Activated CD4-positive, alpha-beta memory T cell treated with anti-CD3 and anti-CD28 coated beads for 36 hours (primary cell): ENCODE measurements at regions not wholly inside any gene's neighbourhood (a gene's known extent, or its start where the extent isn't known, plus 50 kb on each side); places are given as distances from the start of the nearest gene placed in this dataset.

Experiments
- CTCF ChIA-PET: fragments of 350-600 bp; sonication (Branson Sonifier 250); formaldehyde crosslinking; loops from one replicate; lab custom pipeline; 2021; ENCODE audit warnings: antibody characterized with exemption, inconsistent platforms; lab: Charles Lee
- POLR2A ChIA-PET: fragments of 350-600 bp; sonication (Branson Sonifier 250); formaldehyde crosslinking; loops from one replicate; lab custom pipeline; 2021; ENCODE audit warnings: antibody characterized with exemption; lab: Charles Lee
- DNase-seq: peaks from one replicate; pipeline ENCODE4 v3.0.0-alpha.2; 2020
- H3K27ac Mint-ChIP-seq: one replicate; pipeline ENCODE4 v1.8.0; 2021; ENCODE audit warnings: mixed read lengths
- H3K27me3 Mint-ChIP-seq: one replicate; pipeline ENCODE4 v1.8.0; 2021; ENCODE audit warnings: mixed read lengths
- H3K36me3 Mint-ChIP-seq: one replicate; pipeline ENCODE4 v1.8.0; 2021; ENCODE audit warnings: mixed read lengths
- H3K4me1 Mint-ChIP-seq: one replicate; pipeline ENCODE4 v1.8.0; 2021; ENCODE audit warnings: low read depth, mixed read lengths
- H3K4me3 Mint-ChIP-seq: one replicate; pipeline ENCODE4 v1.8.0; 2021; ENCODE audit warnings: mild to moderate bottlenecking, mixed read lengths
- H3K9me3 Mint-ChIP-seq: one replicate; pipeline ENCODE4 v1.8.0; 2021; ENCODE audit warnings: mixed read lengths
- intact Hi-C: fragments of 100-400 bp; cut with micrococcal nuclease; formaldehyde crosslinking; loops from one replicate; pipeline ENCODE4 v1.15.1; 2023

- Mint-ChIP-seq H3K27me3 (no peaks in the 10 kb centered on the region), H3K36me3 (no peaks in the 10 kb centered on the region), H3K4me1 (peaks cover 54% of the 10 kb centered on the region), H3K9me3 (peaks cover 2% of the 10 kb centered on the region), H3K27ac (no peak overlapping the region), H3K4me3 (no peak overlapping the region)
- DNase-seq = no peak
- intact Hi-C loops = no loop called here
- ChIA-PET CTCF (interaction anchor here (1.4 kb wide), 1 partner anchor 84 kb away, joined by 4 read pairs; no protein-coding TSS in a partner anchor), POLR2A (no interaction called here)
These were observed 238.2 kb upstream of the ZNF217 start for GRCh38 chr20:53831812-53832211.

- Mint-ChIP-seq H3K4me3 (no peak overlapping the region), H3K36me3 (no peaks in the 10 kb centered on the region), H3K27ac (no peak overlapping the region), H3K27me3 (no peaks in the 10 kb centered on the region), H3K4me1 (peaks cover 58% of the 10 kb centered on the region), H3K9me3 (peaks cover 2% of the 10 kb centered on the region)
- intact Hi-C loops = no loop called here
- DNase-seq = no peak
- ChIA-PET CTCF (interaction anchor here (1.4 kb wide), 1 partner anchor 85 kb away, joined by 4 read pairs; no protein-coding TSS in a partner anchor), POLR2A (no interaction called here)
These were observed 237.6 kb upstream of the ZNF217 start for GRCh38 chr20:53831228-53831627.

DNA sequence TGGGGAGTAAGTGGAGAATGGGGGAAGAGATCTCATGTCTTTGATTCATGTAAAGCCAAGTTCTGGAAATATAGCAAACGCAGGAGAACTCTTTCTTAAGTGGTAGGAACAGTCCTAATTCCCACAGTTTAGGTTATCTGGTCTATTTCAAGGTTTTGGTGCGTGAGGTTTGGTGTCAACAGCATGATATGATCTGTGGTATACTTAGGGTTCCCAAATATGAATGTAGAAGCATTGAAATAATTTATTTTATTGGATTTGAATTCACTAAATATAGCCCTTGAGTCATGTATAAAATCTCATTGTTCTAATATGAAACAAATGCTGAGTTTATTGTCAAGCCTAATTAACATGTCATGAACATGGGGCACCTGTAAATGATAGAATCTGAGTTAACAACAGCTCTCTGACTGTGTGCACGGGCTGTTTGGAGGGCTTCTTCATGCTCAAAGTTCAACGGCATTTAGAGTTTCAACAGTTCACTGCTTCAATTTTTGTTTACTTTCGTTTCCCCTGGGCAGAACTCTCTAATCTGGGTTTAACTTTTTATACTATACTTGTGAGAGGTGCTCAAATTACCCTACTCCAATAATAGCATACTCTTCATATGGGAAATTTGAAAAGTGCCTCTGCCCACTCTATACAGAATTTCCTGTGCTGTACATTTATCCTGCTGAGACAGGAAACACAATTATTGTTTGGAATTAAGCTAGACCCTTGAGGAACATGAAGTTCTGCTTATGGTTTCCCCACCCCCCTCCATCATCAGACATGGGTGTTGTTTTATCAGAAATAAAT lies 236.3 kb upstream of the ZNF217 start:
- Mint-ChIP-seq H3K36me3 (no peaks in the 10 kb centered on the region), H3K4me3 (peak overlapping the region; percentile 76), H3K27ac (peak overlapping the region; percentile 71), H3K9me3 (peaks cover 2% of the 10 kb centered on the region), H3K27me3 (no peaks in the 10 kb centered on the region), H3K4me1 (peaks cover 50% of the 10 kb centered on the region)
- intact Hi-C loops = loop anchor here (5.0 kb wide), 1 partner anchor 37 kb away; no protein-coding TSS in a partner anchor
- CTCF ChIA-PET = interaction anchor here (0.7 kb wide), 2 partner anchors 27 to 129 kb away, joined by 3 read pairs; no protein-coding TSS in a partner anchor
- POLR2A ChIA-PET = no interaction called here
- DNase-seq = no peak

DNA sequence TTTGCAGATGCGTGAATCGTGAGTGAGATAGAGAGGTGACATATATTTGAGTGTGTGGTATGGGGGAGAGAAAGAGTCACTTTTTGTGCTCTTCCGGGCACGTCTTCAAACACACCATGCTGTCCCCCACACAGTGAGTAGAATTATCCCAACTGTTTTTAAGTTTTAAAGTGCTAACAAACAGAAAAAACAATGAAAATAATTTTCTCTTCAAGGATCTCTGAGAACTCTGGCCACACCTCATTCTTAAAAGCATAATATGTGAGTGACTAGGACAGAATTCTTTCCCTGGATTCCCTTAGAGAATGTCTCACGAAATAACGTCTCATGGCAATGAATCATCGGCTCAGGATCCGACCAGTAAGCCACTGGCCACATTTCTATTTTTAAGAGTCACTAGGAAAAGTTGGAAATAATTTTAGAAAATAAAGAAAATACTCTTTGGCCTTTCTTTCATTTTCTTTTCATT lies 235.7 kb upstream of the ZNF217 start:
- H3K4me1 Mint-ChIP-seq = peaks cover 44% of the 10 kb centered on the region
- H3K36me3 Mint-ChIP-seq = no peaks in the 10 kb centered on the region
- no peaks in the 10 kb centered on the region for H3K27me3 Mint-ChIP-seq
- H3K9me3 Mint-ChIP-seq = peaks cover 2% of the 10 kb centered on the region
- ChIA-PET CTCF (no interaction called here), POLR2A (interaction anchor here (0.6 kb wide), 1 partner anchor 92 kb away, joined by 4 read pairs; no protein-coding TSS in a partner anchor)
- H3K4me3 Mint-ChIP-seq = peak overlapping the region; percentile 76
- intact Hi-C loops = loop anchor here (5.0 kb wide), 1 partner anchor 38 kb away; no protein-coding TSS in a partner anchor
- DNase-seq = no peak
- H3K27ac Mint-ChIP-seq = peak overlapping the region; percentile 71

GRCh38 chr20:53828682-53829254 lies 235.1 kb upstream of the ZNF217 start:
- ChIA-PET POLR2A (interaction anchor here (0.6 kb wide), 1 partner anchor 92 kb away, joined by 4 read pairs; no protein-coding TSS in a partner anchor), CTCF (interaction anchor here (0.6 kb wide), 1 partner anchor 87 kb away, joined by 3 read pairs; no protein-coding TSS in a partner anchor)
- Mint-ChIP-seq H3K36me3 (no peaks in the 10 kb centered on the region), H3K4me1 (peaks cover 41% of the 10 kb centered on the region), H3K27me3 (no peaks in the 10 kb centered on the region), H3K4me3 (peak overlapping the region; percentile 76), H3K27ac (peak overlapping the region; percentile 71), H3K9me3 (peaks cover 2% of the 10 kb centered on the region)
- intact Hi-C loops = loop anchor here (5.0 kb wide), 1 partner anchor 39 kb away; no protein-coding TSS in a partner anchor
- no peak for DNase-seq

GRCh38 chr20:53828088-53828681 lies 234.5 kb upstream of the ZNF217 start:
- intact Hi-C loops = loop anchor here (5.0 kb wide), 1 partner anchor 39 kb away; no protein-coding TSS in a partner anchor
- Mint-ChIP-seq H3K9me3 (peaks cover 2% of the 10 kb centered on the region), H3K27ac (no peak overlapping the region), H3K27me3 (no peaks in the 10 kb centered on the region), H3K4me3 (peak overlapping the region; percentile 76), H3K36me3 (no peaks in the 10 kb centered on the region), H3K4me1 (peaks cover 41% of the 10 kb centered on the region)
- ChIA-PET POLR2A (no interaction called here), CTCF (interaction anchor here (0.6 kb wide), 2 partner anchors 87 to 275 kb away, joined by 3 read pairs; no protein-coding TSS in a partner anchor)
- no peak for DNase-seq

DNA sequence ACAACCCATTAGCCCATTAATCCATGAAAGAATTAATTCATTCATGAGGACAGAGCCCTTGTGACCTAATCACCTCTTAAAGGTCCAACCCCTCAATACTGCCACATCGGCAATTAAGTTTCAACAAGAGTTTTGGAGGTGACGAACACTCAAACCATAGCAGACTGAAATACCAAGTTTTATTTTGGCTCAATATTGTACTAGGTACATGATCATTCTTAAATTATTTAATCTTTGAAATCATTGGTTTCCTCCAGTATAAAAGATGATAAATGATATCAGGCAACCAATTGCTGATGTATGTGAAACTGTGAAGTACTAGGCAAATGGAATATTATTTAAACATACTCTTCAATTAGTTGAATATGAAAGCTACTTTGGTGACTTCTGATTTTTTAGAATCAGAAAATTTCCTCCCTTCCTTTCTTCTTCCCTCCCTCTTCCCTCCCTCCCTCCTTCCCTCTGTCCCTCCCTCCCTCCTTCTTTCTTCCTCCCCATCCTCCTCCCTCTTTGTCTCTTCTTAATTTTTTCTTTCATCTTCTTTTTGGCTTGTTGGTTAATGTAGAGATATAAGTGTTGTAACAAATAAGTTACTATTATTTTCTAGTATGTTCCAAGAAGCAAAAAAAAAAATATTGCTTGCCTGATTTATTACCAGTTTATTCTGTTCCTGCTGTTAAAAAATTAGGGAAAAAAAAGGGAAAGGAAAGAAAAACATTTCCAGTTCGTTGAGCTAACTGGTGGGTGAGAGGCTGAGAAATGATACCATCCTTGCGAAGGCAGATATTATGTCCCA lies 233.9 kb upstream of the ZNF217 start:
- Mint-ChIP-seq H3K27me3 (no peaks in the 10 kb centered on the region), H3K9me3 (peaks cover under 1% of the 10 kb centered on the region), H3K36me3 (no peaks in the 10 kb centered on the region), H3K4me3 (no peak overlapping the region), H3K27ac (no peak overlapping the region), H3K4me1 (peaks cover 41% of the 10 kb centered on the region)
- intact Hi-C loops = loop anchor here (5.0 kb wide), 1 partner anchor 40 kb away; no protein-coding TSS in a partner anchor
- ChIA-PET CTCF (interaction anchor here (0.6 kb wide), 1 partner anchor 276 kb away, joined by 3 read pairs; no protein-coding TSS in a partner anchor), POLR2A (no interaction called here)
- no peak for DNase-seq

- Mint-ChIP-seq H3K36me3 (no peaks in the 10 kb centered on the region), H3K4me3 (no peak overlapping the region), H3K27ac (no peak overlapping the region), H3K27me3 (no peaks in the 10 kb centered on the region), H3K9me3 (no peaks in the 10 kb centered on the region), H3K4me1 (peaks cover 41% of the 10 kb centered on the region)
- ChIA-PET POLR2A (no interaction called here), CTCF (no interaction called here)
- DNase-seq = no peak
- intact Hi-C loops = loop anchor here (5.0 kb wide), 1 partner anchor 41 kb away; no protein-coding TSS in a partner anchor
These were observed 233.1 kb upstream of the ZNF217 start for GRCh38 chr20:53826597-53827291.

DNA sequence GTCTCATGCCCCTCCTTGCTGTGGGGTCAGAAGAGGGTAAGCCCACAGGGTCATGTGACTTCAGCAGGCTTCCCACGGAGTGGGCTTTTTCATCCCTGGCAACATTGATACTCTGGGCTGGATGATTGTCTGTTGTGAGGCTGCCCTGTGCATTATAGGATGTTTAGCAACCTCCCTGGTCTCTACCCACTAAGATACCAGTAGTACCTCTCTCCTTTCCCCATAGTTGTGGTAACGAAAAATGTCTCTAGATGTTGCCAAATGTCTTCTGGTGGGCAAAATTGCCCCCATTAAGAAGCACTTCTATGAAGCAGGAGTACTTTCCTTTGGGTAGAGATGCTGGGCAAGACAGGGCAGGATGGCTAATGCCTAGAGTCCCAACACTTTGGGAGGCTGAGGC lies 232.5 kb upstream of the ZNF217 start:
- no peaks in the 10 kb centered on the region for H3K27me3 Mint-ChIP-seq
- POLR2A ChIA-PET = no interaction called here
- no peak overlapping the region for H3K4me3 Mint-ChIP-seq
- no peaks in the 10 kb centered on the region for H3K36me3 Mint-ChIP-seq
- no peak for DNase-seq
- intact Hi-C loops = loop anchor here (5.0 kb wide), 1 partner anchor 41 kb away; no protein-coding TSS in a partner anchor
- no peaks in the 10 kb centered on the region for H3K9me3 Mint-ChIP-seq
- no peak overlapping the region for H3K27ac Mint-ChIP-seq
- H3K4me1 Mint-ChIP-seq = peaks cover 40% of the 10 kb centered on the region
- CTCF ChIA-PET = no interaction called here

GRCh38 chr20:53825282-53825681 lies 231.6 kb upstream of the ZNF217 start:
- H3K27ac Mint-ChIP-seq = no peak overlapping the region
- H3K4me1 Mint-ChIP-seq = peaks cover 34% of the 10 kb centered on the region
- H3K4me3 Mint-ChIP-seq = no peak overlapping the region
- intact Hi-C loops = loop anchor here (5.0 kb wide), 1 partner anchor 42 kb away; no protein-coding TSS in a partner anchor
- ChIA-PET CTCF (no interaction called here), POLR2A (interaction anchor here (0.9 kb wide), 1 partner anchor 9 kb away, joined by 3 read pairs; no protein-coding TSS in a partner anchor)
- H3K27me3 Mint-ChIP-seq = no peaks in the 10 kb centered on the region
- no peak for DNase-seq
- no peaks in the 10 kb centered on the region for H3K36me3 Mint-ChIP-seq
- H3K9me3 Mint-ChIP-seq = no peaks in the 10 kb centered on the region
